BJ (cell line): ENCODE measurements at regions not wholly inside any gene's neighbourhood (a gene's known extent, or its start where the extent isn't known, plus 50 kb on each side); places are given as distances from the start of the nearest gene placed in this dataset.

Experiments
- CTCF ChIA-PET: fragments of 350-600 bp; formaldehyde crosslinking; extraction: SDS; loops from one replicate; lab custom pipeline; 2021; ENCODE audit warnings: antibody characterized with exemption, inconsistent platforms; lab: Yijun Ruan, JAX
- POLR2A ChIA-PET: fragments of 300-600 bp; sonication (Branson Sonifier 250); formaldehyde crosslinking; extraction: SDS; loops from one replicate; lab custom pipeline; 2021; ENCODE audit warnings: antibody characterized with exemption; lab: Charles Lee
- DNase-seq: peaks from one replicate; pipeline ENCODE4 v3.0.0-alpha.2; 2011; ENCODE audit warnings: low read depth
- H3K27me3 ChIP-seq: 2 replicates; pipeline ENCODE4 v1.6.0; 2011; ENCODE audit warnings: low read length; ENCODE audit not compliant: control insufficient read depth, insufficient read depth
- H3K36me3 ChIP-seq: 2 replicates; pipeline ENCODE4 v1.5.1; 2011; ENCODE audit warnings: low read length; ENCODE audit not compliant: control insufficient read depth, insufficient read depth
- H3K4me3 ChIP-seq: 2 replicates; pipeline ENCODE4 v1.5.1; 2011; ENCODE audit warnings: low read depth, mild to moderate bottlenecking, control low read depth, low read length
- CTCF ChIP-seq: IDR thresholded peaks from 2 replicates; pipeline ENCODE4 v1.5.1; 2011; ENCODE audit warnings: low read depth, mild to moderate bottlenecking, control low read depth, inconsistent platforms, low read length, moderate library complexity; ENCODE audit not compliant: insufficient read depth

GRCh38 chr18:25862881-25863600 lies 227.4 kb downstream of the SS18 start:
- TF ChIP-seq CTCF, result no peak
- Histone ChIP-seq H3K4me3 (no peak overlapping the region), H3K27me3 (no peaks in the 10 kb centered on the region), H3K36me3 (no peaks in the 10 kb centered on the region)
- ChIA-PET POLR2A (no interaction called here), CTCF (interaction anchor here (0.6 kb wide), 1 partner anchor 31 kb away, joined by 3 read pairs; no protein-coding TSS in a partner anchor)
- peak; percentile 4 for DNase-seq

GRCh38 chr18:25853691-25854433 lies 236.6 kb downstream of the SS18 start:
- ChIA-PET POLR2A (no interaction called here), CTCF (no interaction called here)
- Histone ChIP-seq H3K4me3 (no peak overlapping the region), H3K36me3 (no peaks in the 10 kb centered on the region), H3K27me3 (peaks cover 2% of the 10 kb centered on the region; the same call in 1 of the 2 replicates)
- TF ChIP-seq CTCF, result no peak
- no peak for DNase-seq

- no peak overlapping the region for H3K4me3 ChIP-seq
- POLR2A ChIA-PET, result no interaction called here
- no peaks in the 10 kb centered on the region for H3K36me3 ChIP-seq
- H3K27me3 ChIP-seq, result no peaks in the 10 kb centered on the region; the same call in 1 of the 2 replicates
- no peak for TF ChIP-seq CTCF
- CTCF ChIA-PET, result interaction anchor here (1.8 to 2.5 kb wide), 2 partner anchors 12 kb away, joined by 5 to 7 read pairs; no protein-coding TSS in a partner anchor
- no peak for DNase-seq
Measured at GRCh38 chr18:25843791-25844190, 246.6 kb downstream of the SS18 start.

GRCh38 chr18:25842665-25843064 lies 247.7 kb downstream of the SS18 start:
- Histone ChIP-seq H3K4me3 (no peak overlapping the region), H3K36me3 (no peaks in the 10 kb centered on the region), H3K27me3 (no peaks in the 10 kb centered on the region; the same call in 1 of the 2 replicates)
- no peak for TF ChIP-seq CTCF
- CTCF ChIA-PET, result interaction anchor here (0.7 kb wide), 1 partner anchor 492 kb away, joined by 3 read pairs; no protein-coding TSS in a partner anchor
- DNase-seq, result no peak
- POLR2A ChIA-PET, result no interaction called here

GRCh38 chr18:25834061-25834460 lies 256.4 kb downstream of the SS18 start:
- Histone ChIP-seq H3K27me3 (no peaks in the 10 kb centered on the region; the same call in none of the 2 replicates), H3K36me3 (no peaks in the 10 kb centered on the region), H3K4me3 (no peak overlapping the region)
- ChIA-PET POLR2A (no interaction called here), CTCF (interaction anchor here (0.6 to 2.5 kb wide), 3 partner anchors 14 to 251 kb away, joined by 3 to 8 read pairs (median 3); no protein-coding TSS in a partner anchor)
- TF ChIP-seq CTCF, result no peak
- no peak for DNase-seq
